CD14-positive monocyte (primary cell): ENCODE measurements at regions not wholly inside any gene's neighbourhood (a gene's known extent, or its start where the extent isn't known, plus 50 kb on each side); places are given as distances from the start of the nearest gene placed in this dataset.

Source experiments
- DNase-seq, 3 donors: peaks; one replicate each; pipeline ENCODE4 v3.0.0-alpha.2; 2011 to 2022
- H2AFZ ChIP-seq: 2 replicates; pipeline ENCODE4 v1.6.0; 2012; ENCODE audit warnings: mild to moderate bottlenecking, low read depth, low read length, inconsistent platforms; ENCODE audit not compliant: insufficient read depth, poor library complexity, severe bottlenecking
- H3K27ac ChIP-seq, 2 donors: 1 replicate in 1 of 2; 2 replicates in 1 of 2; pipeline ENCODE4 v1.5.1; 2012 to 2013; ENCODE audit warnings: low read length in 2 of 2, control low read depth in 1 of 2, inconsistent platforms in 1 of 2, low read depth in 1 of 2, mild to moderate bottlenecking in 1 of 2
- H3K27me3 ChIP-seq, 2 donors: one replicate each; pipeline versions ENCODE4 v1.6.0 to v1.6.1; 2011 to 2013; ENCODE audit warnings: low read length in 2 of 2; ENCODE audit not compliant: control insufficient read depth in 2 of 2, insufficient read depth in 2 of 2
- H3K36me3 ChIP-seq, 2 donors: replicated peaks in 1 of 2; 1 replicate in 1 of 2; 2 replicates in 1 of 2; pipeline versions ENCODE4 v1.5.1 to v1.6.1; 2012 to 2013; ENCODE audit warnings: low read length in 2 of 2, control low read depth in 1 of 2, inconsistent platforms in 1 of 2, mild to moderate bottlenecking in 1 of 2; ENCODE audit not compliant: insufficient read depth in 2 of 2, control insufficient read depth in 1 of 2
- H3K4me1 ChIP-seq, 2 donors: 1 replicate in 1 of 2; 2 replicates in 1 of 2; pipeline versions ENCODE4 v1.5.1 to v1.6.1; 2012 to 2013; ENCODE audit warnings: low read length in 2 of 2, control low read depth in 1 of 2, inconsistent platforms in 1 of 2, mild to moderate bottlenecking in 1 of 2, moderate library complexity in 1 of 2; ENCODE audit not compliant: insufficient read depth in 2 of 2, control insufficient read depth in 1 of 2
- H3K4me2 ChIP-seq: replicated peaks from 2 replicates; pipeline ENCODE3; 2012; ENCODE audit warnings: low read length, moderate library complexity, mild to moderate bottlenecking; ENCODE audit not compliant: poor library complexity, severe bottlenecking; ENCODE audit errors: extremely low read depth
- H3K4me3 ChIP-seq, 3 experiments: fragments of 200-600 bp in 1 of 3; sonication (generic) in 1 of 3; replicated peaks in 1 of 3; 1 replicate in 2 of 3; 2 replicates in 1 of 3; pipeline ENCODE4 v1.5.1; 2011 to 2013; ENCODE audit warnings: low read length in 3 of 3, mild to moderate bottlenecking in 3 of 3, control low read depth in 2 of 3, low read depth in 2 of 3, inconsistent platforms in 1 of 3, moderate library complexity in 1 of 3
- H3K79me2 ChIP-seq: 2 replicates; pipeline ENCODE4 v1.6.0; 2012; ENCODE audit warnings: mild to moderate bottlenecking, control low read depth, inconsistent platforms, low read length, moderate library complexity; ENCODE audit not compliant: insufficient read depth
- H3K9ac ChIP-seq: 2 replicates; pipeline ENCODE4 v1.6.0; 2017; ENCODE audit warnings: low read length, mild to moderate bottlenecking; ENCODE audit not compliant: insufficient read depth, poor library complexity, severe bottlenecking
- H3K9me3 ChIP-seq, 2 donors: replicated peaks in 1 of 2; 1 replicate in 1 of 2; 2 replicates in 1 of 2; pipeline versions ENCODE4 v1.5.1 to v1.6.1; 2012 to 2013; ENCODE audit warnings: low read length in 2 of 2, control low read depth in 1 of 2; ENCODE audit not compliant: control insufficient read depth in 1 of 2, insufficient read depth in 1 of 2
- H4K20me1 ChIP-seq: 2 replicates; pipeline ENCODE4 v1.6.0; 2012; ENCODE audit warnings: mild to moderate bottlenecking, low read length, control low read depth, moderate library complexity; ENCODE audit not compliant: insufficient read depth
- H3K27ac Mint-ChIP-seq, 7 donors: one replicate each; pipeline ENCODE4 v1.8.0; 2020; ENCODE audit warnings: mild to moderate bottlenecking in 7 of 7, mixed read lengths in 7 of 7, moderate library complexity in 6 of 7, inconsistent platforms in 2 of 7
- H3K27me3 Mint-ChIP-seq, 3 donors: one replicate each; pipeline ENCODE4 v1.8.0; 2021 to 2022; ENCODE audit warnings: low read depth in 3 of 3, mild to moderate bottlenecking in 3 of 3, mixed read lengths in 3 of 3, moderate library complexity in 3 of 3, inconsistent platforms in 1 of 3
- H3K36me3 Mint-ChIP-seq, 2 donors: one replicate each; pipeline ENCODE4 v1.8.0; 2020; ENCODE audit warnings: mixed read lengths in 2 of 2, inconsistent platforms in 1 of 2, mild to moderate bottlenecking in 1 of 2
- H3K4me1 Mint-ChIP-seq: one replicate; pipeline ENCODE4 v1.8.0; 2020; ENCODE audit warnings: mild to moderate bottlenecking, mixed read lengths
- H3K4me3 Mint-ChIP-seq, 2 donors: one replicate each; pipeline ENCODE4 v1.8.0; 2020; ENCODE audit warnings: mild to moderate bottlenecking in 2 of 2, mixed read lengths in 2 of 2, moderate library complexity in 1 of 2
- H3K9me3 Mint-ChIP-seq, 7 donors: one replicate each; pipeline ENCODE4 v1.8.0; 2020 to 2022; ENCODE audit warnings: mixed read lengths in 7 of 7, mild to moderate bottlenecking in 6 of 7, moderate library complexity in 6 of 7, inconsistent platforms in 2 of 7
- WGBS: methylation state at CpG from one replicate; pipeline ENCODE4 v1.1.5; 2013; ENCODE audit warnings: missing lambda C conversion rate; ENCODE audit not compliant: insufficient coverage; 5-methylcytosine and 5-hydroxymethylcytosine counted together
- intact Hi-C, 2 donors: fragments of 100-400 bp; cut with micrococcal nuclease; formaldehyde crosslinking; loops; one replicate each; pipeline versions ENCODE4 v1.15.0 to v1.15.1; 2023
- TF ChIP-seq, protein P1 (sequence below): fragments of 200-600 bp; IDR thresholded peaks from one replicate; pipeline ENCODE4 v1.8.0; 2022; ENCODE audit warnings: antibody characterized with exemption, mild to moderate bottlenecking

DNA sequence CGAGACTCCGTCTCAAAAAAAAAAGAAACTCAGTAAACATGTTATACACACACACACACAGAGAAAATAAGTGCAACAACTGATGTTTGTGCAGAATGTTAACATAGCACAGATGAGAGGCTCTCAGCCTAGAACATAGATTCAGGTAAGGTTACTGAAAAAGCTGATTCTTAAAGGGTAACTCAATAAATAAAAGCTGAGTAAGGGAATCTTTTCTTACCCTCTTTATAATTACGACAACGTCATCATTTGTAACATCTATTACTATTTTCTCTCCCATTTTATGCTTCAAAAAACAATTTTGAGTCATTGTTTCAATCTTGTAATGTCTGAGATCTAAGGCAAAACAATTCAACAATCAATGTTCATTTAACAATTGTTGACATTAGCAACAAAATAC lies 644.8 kb downstream of the RFPL4B start:
- Histone ChIP-seq H4K20me1 (no peaks in the 10 kb centered on the region), H3K9ac (no peak overlapping the region), H3K4me3 (no peak overlapping the region), H3K27ac (no peak overlapping the region), H3K4me2 (no peak overlapping the region), H3K79me2 (no peaks in the 10 kb centered on the region), H2AFZ (no peak overlapping the region), H3K36me3 (no peaks in the 10 kb centered on the region), H3K9me3 (peaks cover 0 to 4% of the 10 kb centered on the region in 2 donors), H3K4me1 (no peaks in the 10 kb centered on the region), H3K27me3 (no peaks in the 10 kb centered on the region)
- H3K27ac Mint-ChIP-seq, result no peak overlapping the region
- no peak for DNase-seq
- H3K9me3 Mint-ChIP-seq, result peaks cover 2 to 11% (median 8%) of the 10 kb centered on the region in 7 donors
- H3K4me1 Mint-ChIP-seq, result no peaks in the 10 kb centered on the region
- H3K27me3 Mint-ChIP-seq, result no peaks in the 10 kb centered on the region
- no CpG with 5 or more reads among the region's 4 CpGs for WGBS
- TF ChIP-seq, protein P1, sequence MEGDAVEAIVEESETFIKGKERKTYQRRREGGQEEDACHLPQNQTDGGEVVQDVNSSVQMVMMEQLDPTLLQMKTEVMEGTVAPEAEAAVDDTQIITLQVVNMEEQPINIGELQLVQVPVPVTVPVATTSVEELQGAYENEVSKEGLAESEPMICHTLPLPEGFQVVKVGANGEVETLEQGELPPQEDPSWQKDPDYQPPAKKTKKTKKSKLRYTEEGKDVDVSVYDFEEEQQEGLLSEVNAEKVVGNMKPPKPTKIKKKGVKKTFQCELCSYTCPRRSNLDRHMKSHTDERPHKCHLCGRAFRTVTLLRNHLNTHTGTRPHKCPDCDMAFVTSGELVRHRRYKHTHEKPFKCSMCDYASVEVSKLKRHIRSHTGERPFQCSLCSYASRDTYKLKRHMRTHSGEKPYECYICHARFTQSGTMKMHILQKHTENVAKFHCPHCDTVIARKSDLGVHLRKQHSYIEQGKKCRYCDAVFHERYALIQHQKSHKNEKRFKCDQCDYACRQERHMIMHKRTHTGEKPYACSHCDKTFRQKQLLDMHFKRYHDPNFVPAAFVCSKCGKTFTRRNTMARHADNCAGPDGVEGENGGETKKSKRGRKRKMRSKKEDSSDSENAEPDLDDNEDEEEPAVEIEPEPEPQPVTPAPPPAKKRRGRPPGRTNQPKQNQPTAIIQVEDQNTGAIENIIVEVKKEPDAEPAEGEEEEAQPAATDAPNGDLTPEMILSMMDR, result no peak
- H3K36me3 Mint-ChIP-seq, result no peaks in the 10 kb centered on the region
- no peak overlapping the region for H3K4me3 Mint-ChIP-seq
- intact Hi-C loops, result no loop called here

DNA sequence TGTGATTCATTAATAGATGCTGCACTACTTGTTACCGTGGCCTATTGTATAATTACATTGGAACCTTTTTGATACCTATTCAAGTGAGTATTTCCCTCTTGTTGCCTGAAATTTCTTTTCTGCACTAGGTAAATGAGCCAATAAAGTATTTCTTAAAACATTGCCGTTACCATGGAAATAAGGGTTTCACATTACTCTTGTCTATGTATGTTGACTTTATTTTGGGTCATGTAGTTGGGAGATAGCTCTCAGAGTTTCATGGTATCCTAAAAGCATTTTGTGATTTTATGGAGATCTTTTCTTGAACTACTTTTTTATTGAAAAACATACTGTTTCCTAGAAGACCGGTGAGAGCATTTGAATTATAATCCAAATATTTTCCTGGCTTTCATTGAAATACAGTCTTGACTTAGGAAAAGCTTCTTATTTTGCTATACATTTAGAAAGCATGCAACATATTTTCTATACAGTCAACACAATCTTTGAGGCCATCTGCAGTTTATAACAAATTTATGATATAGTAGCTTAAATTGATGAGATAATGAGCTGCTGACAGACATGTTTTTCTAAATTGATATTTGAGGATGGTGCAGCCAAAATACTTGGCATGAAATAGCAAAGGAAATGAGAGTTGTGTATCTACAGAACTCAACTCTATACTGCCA lies 650.4 kb downstream of the RFPL4B start:
- no peaks in the 10 kb centered on the region for H3K36me3 Mint-ChIP-seq
- Histone ChIP-seq H3K4me1 (no peaks in the 10 kb centered on the region), H3K9ac (no peak overlapping the region), H3K4me2 (no peak overlapping the region), H2AFZ (no peak overlapping the region), H4K20me1 (no peaks in the 10 kb centered on the region), H3K4me3 (no peak overlapping the region), H3K79me2 (no peaks in the 10 kb centered on the region), H3K9me3 (no peaks in the 10 kb centered on the region), H3K27me3 (no peaks in the 10 kb centered on the region), H3K27ac (no peak overlapping the region), H3K36me3 (no peaks in the 10 kb centered on the region)
- no peaks in the 10 kb centered on the region for H3K4me1 Mint-ChIP-seq
- DNase-seq, result no peak
- peaks cover 0 to 5% (median 0%) of the 10 kb centered on the region in 7 donors for H3K9me3 Mint-ChIP-seq
- H3K27ac Mint-ChIP-seq, result no peak overlapping the region
- WGBS, result no CpG with 5 or more reads among the region's 3 CpGs
- H3K27me3 Mint-ChIP-seq, result peaks cover 0 to 1% (median 0%) of the 10 kb centered on the region in 3 donors
- TF ChIP-seq, protein P1, result no peak
- intact Hi-C loops, result no loop called here
- no peak overlapping the region for H3K4me3 Mint-ChIP-seq
